Ishikawa (cell line): ENCODE measurements at regions not wholly inside any gene's neighbourhood (a gene's known extent, or its start where the extent isn't known, plus 50 kb on each side); places are given as distances from the start of the nearest gene placed in this dataset.

Experiments used
- CEBPB ChIP-seq: IDR thresholded peaks from 2 replicates; pipeline ENCODE4 v1.6.1; 2012
- CREB1 ChIP-seq: IDR thresholded peaks from 2 replicates; pipeline ENCODE4 v1.6.1; 2012; ENCODE audit warnings: low read depth
- EGR1 ChIP-seq: IDR thresholded peaks from 2 replicates; pipeline ENCODE4 v1.6.1; 2012
- EP300 ChIP-seq: IDR thresholded peaks from 2 replicates; pipeline ENCODE4 v1.6.1; 2012; ENCODE audit warnings: borderline replicate concordance
- FOXM1 ChIP-seq: IDR thresholded peaks from 2 replicates; pipeline ENCODE4 v1.6.1; 2012; ENCODE audit warnings: low read depth, borderline replicate concordance
- MAX ChIP-seq: IDR thresholded peaks from 2 replicates; pipeline ENCODE4 v1.6.1; 2012
- NFIC ChIP-seq: IDR thresholded peaks from 2 replicates; pipeline ENCODE4 v1.6.1; 2012
- RAD21 ChIP-seq: IDR thresholded peaks from 2 replicates; pipeline ENCODE4 v1.6.1; 2012; ENCODE audit warnings: low read depth
- REST ChIP-seq: IDR thresholded peaks from 2 replicates; pipeline ENCODE4 v1.6.1; 2012; ENCODE audit warnings: low read depth, mild to moderate bottlenecking
- TAF1 ChIP-seq: IDR thresholded peaks from 2 replicates; pipeline ENCODE4 v1.6.1; 2012; ENCODE audit warnings: low read depth, mild to moderate bottlenecking
- TCF12 ChIP-seq: IDR thresholded peaks from 2 replicates; pipeline ENCODE4 v1.6.1; 2012; ENCODE audit warnings: low read depth
- TEAD4 ChIP-seq: IDR thresholded peaks from 2 replicates; pipeline ENCODE4 v1.6.1; 2012
- USF1 ChIP-seq: IDR thresholded peaks from 2 replicates; pipeline ENCODE4 v1.6.1; 2012
- YY1 ChIP-seq: IDR thresholded peaks from 2 replicates; pipeline ENCODE4 v1.6.1; 2012; ENCODE audit warnings: low read depth
- ZBTB7A ChIP-seq: IDR thresholded peaks from 2 replicates; pipeline ENCODE4 v1.6.1; 2012; ENCODE audit warnings: low read depth

GRCh38 chr2:60092781-60093180 is 460.7 kb downstream of the BCL11A start:
- no peak for TF ChIP-seq ZBTB7A
- no peak for TF ChIP-seq MAX
- no peak for TF ChIP-seq FOXM1
- TF ChIP-seq TAF1 = no peak
- no peak for TF ChIP-seq TCF12
- TF ChIP-seq NFIC = no peak
- no peak for TF ChIP-seq EGR1
- TF ChIP-seq USF1 = no peak
- no peak for TF ChIP-seq YY1
- no peak for TF ChIP-seq EP300
- TF ChIP-seq CEBPB = no peak
- no peak for TF ChIP-seq RAD21
- TF ChIP-seq CREB1 = no peak
- TF ChIP-seq REST = no peak
- no peak for TF ChIP-seq TEAD4

- TF ChIP-seq YY1 (no peak), EGR1 (no peak), REST (no peak), NFIC (no peak), CEBPB (no peak), TEAD4 (no peak), MAX (no peak)
Measured at GRCh38 chr2:60091894-60092293, 461.6 kb downstream of the BCL11A start.

- no peak for TF ChIP-seq TEAD4
- no peak for TF ChIP-seq TAF1
- TF ChIP-seq EP300 = no peak
- TF ChIP-seq TCF12 = no peak
- TF ChIP-seq NFIC = no peak
- TF ChIP-seq CEBPB = no peak
- TF ChIP-seq EGR1 = no peak
- TF ChIP-seq FOXM1 = no peak
- no peak for TF ChIP-seq YY1
- TF ChIP-seq CREB1 = no peak
- no peak for TF ChIP-seq MAX
- no peak for TF ChIP-seq REST
Measured at GRCh38 chr2:60091266-60091665, 462.2 kb downstream of the BCL11A start.

- no peak for TF ChIP-seq EP300
- no peak for TF ChIP-seq USF1
Measured at GRCh38 chr2:60079562-60079961, 473.9 kb downstream of the BCL11A start.

GRCh38 chr2:60075048-60075447 is 478.4 kb downstream of the BCL11A start:
- TF ChIP-seq FOXM1 (no peak), ZBTB7A (no peak), EGR1 (no peak), CEBPB (no peak), REST (no peak), TEAD4 (no peak), NFIC (no peak), RAD21 (no peak), USF1 (no peak), TCF12 (no peak), CREB1 (no peak), EP300 (no peak), YY1 (no peak), TAF1 (no peak), MAX (no peak)
